Omental fat pad (tissue), 3 donors: ENCODE measurements at regions not wholly inside any gene's neighbourhood (a gene's known extent, or its start where the extent isn't known, plus 50 kb on each side); places are given as distances from the start of the nearest gene placed in this dataset.

Experiments used
- ATAC-seq: fragments of 150-250 bp; one replicate; pipeline ENCODE4 v1.9.1; 2016; ENCODE audit warnings: mild to moderate bottlenecking, moderate library complexity; ENCODE audit not compliant: low FRiP score
- DNase-seq: peaks from one replicate; pipeline ENCODE4 v3.0.0-alpha.2; 2019; ENCODE audit warnings: low spot score
- CTCF ChIP-seq, 3 donors: fragments of 450-650 bp; IDR thresholded peaks; one replicate each; pipeline ENCODE4 v1.5.1; 2016 to 2017; ENCODE audit warnings: antibody characterized with exemption in 3 of 3, mild to moderate bottlenecking in 3 of 3, moderate library complexity in 2 of 3

- no peak for TF ChIP-seq CTCF (IDR thresholded peaks at IDR 0.05)
- DNase-seq = no peak
- no peak for ATAC-seq
Observed at GRCh38 chr16:60295451-60295850, 1561.3 kb upstream of the GOT2 start.

GRCh38 chr16:60285794-60286193 lies 1551.7 kb upstream of the GOT2 start:
- no peak for DNase-seq
- no peak for ATAC-seq
- TF ChIP-seq CTCF (IDR thresholded peaks at IDR 0.05) = no peak

DNA sequence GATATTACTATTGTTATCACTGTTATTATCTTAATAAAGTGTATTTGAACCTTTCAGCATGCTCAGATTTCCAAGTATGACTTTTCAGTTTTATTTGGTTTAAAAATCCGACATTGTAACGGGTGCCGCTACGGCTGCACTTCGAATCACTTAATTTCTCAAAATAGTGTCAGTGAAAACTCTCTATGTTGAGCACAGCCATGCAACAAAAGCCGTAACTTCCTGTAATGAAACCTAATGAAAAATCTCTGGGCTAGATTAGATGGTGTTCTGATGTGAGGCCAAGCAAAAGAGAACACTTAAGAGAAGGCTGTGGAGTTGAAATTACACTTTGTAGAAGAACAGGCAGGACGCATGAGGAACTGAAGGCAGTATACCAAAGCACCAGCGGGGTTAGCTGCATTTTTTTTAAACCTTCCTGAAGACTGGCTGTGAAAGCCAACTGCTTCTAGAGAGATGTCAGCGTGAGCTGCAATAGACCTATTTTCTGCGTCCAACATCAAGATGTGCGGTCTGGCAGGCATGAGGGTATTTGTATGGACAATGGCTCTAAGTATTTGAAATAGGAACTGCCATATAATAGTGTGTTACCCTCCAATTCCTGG lies 1545.0 kb upstream of the GOT2 start:
- ATAC-seq (no peak), DNase-seq (no peak)
- TF ChIP-seq CTCF (IDR thresholded peaks at IDR 0.05) = no peak

DNA sequence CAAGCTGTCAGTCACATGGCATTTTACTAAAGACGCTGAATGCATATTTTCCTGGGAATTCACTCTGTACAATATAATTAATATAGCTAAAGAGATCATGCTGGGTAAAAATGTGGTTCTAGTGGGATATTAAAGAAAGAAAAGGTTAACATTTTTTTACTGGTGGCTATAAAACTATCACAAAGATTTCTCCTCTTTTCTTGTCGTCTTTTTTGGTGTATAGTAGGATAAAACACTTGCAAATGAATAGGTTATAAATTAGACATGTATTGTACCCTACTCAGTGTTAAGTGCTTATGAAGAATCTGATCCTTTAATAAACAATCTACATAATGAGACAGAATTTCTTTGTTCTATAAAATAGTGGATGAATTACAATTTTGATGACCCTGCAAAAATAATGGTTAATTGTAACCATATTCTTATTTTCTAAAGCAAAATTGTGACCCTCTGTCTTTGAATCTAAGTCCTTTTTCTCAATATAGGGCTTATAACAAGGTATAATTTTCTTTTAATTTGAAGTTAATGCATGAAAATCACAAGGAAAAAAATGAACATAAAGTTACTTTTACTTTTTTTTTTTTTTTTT lies 1540.4 kb upstream of the GOT2 start:
- DNase-seq (no peak), ATAC-seq (no peak)
- no peak for TF ChIP-seq CTCF (IDR thresholded peaks at IDR 0.05)

GRCh38 chr16:60271781-60272180 lies 1537.7 kb upstream of the GOT2 start:
- DNase-seq (no peak), ATAC-seq (no peak)
- TF ChIP-seq CTCF (IDR thresholded peaks at IDR 0.05) = no peak

DNA sequence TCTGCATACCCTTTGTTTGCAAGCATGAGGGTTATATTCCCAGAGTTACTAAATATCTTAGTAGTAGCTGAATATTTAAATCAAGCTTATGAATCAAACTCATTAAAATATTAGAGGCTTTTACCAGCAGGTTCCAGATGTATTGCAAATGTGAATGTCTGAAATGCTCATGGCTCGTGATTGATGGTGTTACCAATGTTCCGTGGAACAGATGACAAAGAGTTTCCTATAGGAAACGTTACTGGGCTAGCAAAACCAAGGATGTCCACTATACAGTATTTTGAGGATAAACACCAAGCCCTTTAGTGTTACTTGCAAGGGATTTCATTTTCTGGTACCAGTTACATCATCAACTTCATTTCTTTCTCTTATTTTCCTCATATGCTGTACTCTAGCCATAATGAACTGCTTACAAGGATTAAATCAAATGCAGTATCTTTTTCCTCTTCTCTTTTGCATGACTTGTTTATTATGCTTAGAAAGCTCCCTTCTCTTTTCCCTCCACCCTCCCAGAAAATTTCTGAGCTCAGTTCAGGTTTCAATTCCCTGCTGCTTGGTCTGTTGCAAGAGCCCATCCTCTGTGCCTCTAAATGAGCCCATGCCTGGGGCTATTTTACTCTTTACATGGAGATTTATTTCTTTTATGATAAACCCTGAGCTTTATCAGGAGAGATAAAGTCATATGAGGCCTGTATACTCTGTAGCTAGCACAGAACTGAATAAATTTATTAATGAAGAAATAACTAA lies 1537.1 kb upstream of the GOT2 start:
- no peak for TF ChIP-seq CTCF (IDR thresholded peaks at IDR 0.05)
- DNase-seq (no peak), ATAC-seq (no peak)

DNA sequence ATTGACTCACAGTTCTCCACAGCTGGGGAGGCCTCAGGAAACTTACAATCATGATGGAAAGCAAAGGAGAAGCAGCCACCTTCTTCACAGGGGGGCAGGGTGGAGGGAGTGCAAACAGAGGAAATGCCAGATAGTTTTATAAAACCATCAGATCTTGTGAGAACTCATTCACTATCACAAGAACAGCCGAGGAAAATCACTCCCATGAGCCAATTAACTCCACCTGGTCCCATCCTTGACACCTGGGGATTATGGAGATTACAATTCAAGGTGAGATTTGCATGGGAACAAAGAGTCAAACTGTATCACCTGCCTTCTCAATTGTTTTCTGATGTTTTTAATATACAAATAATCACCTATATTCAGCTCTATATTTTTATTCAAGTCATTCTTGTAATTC lies 1527.3 kb upstream of the GOT2 start:
- TF ChIP-seq CTCF (IDR thresholded peaks at IDR 0.05) = no peak
- DNase-seq (no peak), ATAC-seq (no peak)
